ENCODE measurements at regions not wholly inside any gene's neighbourhood (a gene's known extent, or its start where the extent isn't known, plus 50 kb on each side); places are given as distances from the start of the nearest gene placed in this dataset.

- no peak for TF ChIP-seq CHD7 (IDR thresholded peaks at IDR 0.05; ENCODE audit: insufficient replicate concordance, low read length)
- TF ChIP-seq SP2 (IDR thresholded peaks at IDR 0.05; ENCODE audit: low read length): no peak
- TF ChIP-seq SIX5 (IDR thresholded peaks at IDR 0.05; ENCODE audit: low read depth, low read length): no peak
Observed at GRCh38 chr5:45796959-45797553, 100.9 kb upstream of the HCN1 start (continued).
